Spleen (tissue), 11 donors: ENCODE measurements at regions not wholly inside any gene's neighbourhood (a gene's known extent, or its start where the extent isn't known, plus 50 kb on each side); places are given as distances from the start of the nearest gene placed in this dataset.
"Not testable (repeated sequence)": the region's sequence is repeated elsewhere in the genome, so short reads cannot be mapped to it uniquely, and the experiment has no call there.

Experiments used
- DNase-seq: peaks from one replicate; pipeline ENCODE4 v3.0.0-alpha.2; 2020
- H3K27ac ChIP-seq, 8 donors: fragments of 200-600 bp; sonication (generic) in 7 of 8; 1 replicate in 4 of 8; 2 replicates in 4 of 8; pipeline versions ENCODE4 v1.5.0 to v1.8.0; 2016 to 2021; ENCODE audit warnings: inconsistent platforms in 4 of 8, mild to moderate bottlenecking in 4 of 8, moderate library complexity in 1 of 8
- H3K27me3 ChIP-seq, 7 donors: fragments of 200-600 bp; sonication (generic) in 6 of 7; replicated peaks in 1 of 7; 1 replicate in 4 of 7; 2 replicates in 3 of 7; pipeline versions ENCODE4 v1.5.0 to v1.8.0; 2016 to 2021; ENCODE audit warnings: inconsistent platforms in 3 of 7, mild to moderate bottlenecking in 1 of 7
- H3K36me3 ChIP-seq, 6 donors: fragments of 200-600 bp; sonication (generic) in 5 of 6; 1 replicate in 4 of 6; 2 replicates in 2 of 6; pipeline versions ENCODE4 v1.5.0 to v1.8.0; 2016 to 2021; ENCODE audit warnings: inconsistent platforms in 2 of 6
- H3K4me1 ChIP-seq, 6 donors: fragments of 200-600 bp; sonication (generic) in 5 of 6; 1 replicate in 3 of 6; 2 replicates in 3 of 6; pipeline versions ENCODE4 v1.5.0 to v1.8.0; 2016 to 2021; ENCODE audit warnings: inconsistent platforms in 3 of 6
- H3K4me3 ChIP-seq, 8 donors: fragments of 200-600 bp; sonication (generic) in 7 of 8; 1 replicate in 4 of 8; 2 replicates in 4 of 8; pipeline versions ENCODE4 v1.5.0 to v1.8.0; 2016 to 2021; ENCODE audit warnings: inconsistent platforms in 4 of 8, mild to moderate bottlenecking in 4 of 8, moderate library complexity in 2 of 8
- H3K9me3 ChIP-seq, 8 donors: fragments of 200-600 bp; sonication (generic) in 7 of 8; 1 replicate in 4 of 8; 2 replicates in 4 of 8; pipeline versions ENCODE4 v1.5.0 to v1.8.0; 2016 to 2021; ENCODE audit warnings: inconsistent platforms in 4 of 8
- CTCF ChIP-seq, 11 experiments: fragments of 200-600 bp in 7 of 11; fragments of 450-650 bp in 4 of 11; sonication (generic) in 4 of 11; IDR thresholded peaks in 8 of 11; conservative IDR thresholded peaks in 3 of 11; 1 replicate in 7 of 11; 2 replicates in 4 of 11; pipeline versions ENCODE4 v1.4.0 to v1.8.0; 2016 to 2021; ENCODE audit warnings: antibody characterized with exemption in 11 of 11, inconsistent platforms in 4 of 11, mild to moderate bottlenecking in 1 of 11
- POLR2A ChIP-seq, 3 donors: fragments of 450-650 bp; IDR thresholded peaks; one replicate each; pipeline ENCODE4 v1.5.1; 2017; ENCODE audit warnings: antibody characterized with exemption in 3 of 3, mild to moderate bottlenecking in 1 of 3
- POLR2AphosphoS5 ChIP-seq, 3 donors: sonication (generic); formaldehyde crosslinking; IDR thresholded peaks; one replicate each; pipeline ENCODE4 v1.5.1; 2017; ENCODE audit warnings: antibody characterized with exemption in 3 of 3
- WGBS, 5 donors: extraction: QIAGEN DNeasy Blood & Tissue Kit in 3 of 5; methylation state at CpG; one replicate each; pipeline versions ENCODE4 v1.1.5 to v1.1.7; 2013 to 2018; 5-methylcytosine and 5-hydroxymethylcytosine counted together
- intact Hi-C: fragments of 100-400 bp; cut with DNase I; formaldehyde crosslinking; loops from one replicate; pipeline ENCODE4 v1.15.0; 2023; ENCODE audit warnings: low total_unique reads
- donor health status: healthy with polysubstance abuse.
- donor health status: DM: no; HTN: no; CAD: no; lungs with moderate emphysema.
- donor health status: DM: no; HTN: no; CAD: no.
- donor health status: Bipolar disorder and iron deficiency.
- donor health status: healthy.
- donor health status: DM: no; HTN: no; CAD: no.
- donor health status: DM: yes; HTN: yes; CAD: no.

GRCh38 chr18:9048236-9048635 lies 54.3 kb upstream of the NDUFV2 start:
- Histone ChIP-seq H3K27ac (no peak overlapping the region), H3K27me3 (no peaks in the 10 kb centered on the region), H3K9me3 (peaks cover 0 to 40% (median 31%) of the 10 kb centered on the region in 8 donors), H3K4me1 (no peaks in the 10 kb centered on the region), H3K4me3 (no peak overlapping the region), H3K36me3 (no peaks in the 10 kb centered on the region)
- no peak for TF ChIP-seq CTCF (IDR thresholded peaks at IDR 0.05 in 8 of 11, conservative IDR thresholded peaks at IDR 0.05 in 3 of 11)
- TF ChIP-seq POLR2AphosphoS5 (IDR thresholded peaks at IDR 0.05) = no peak
- no peak for TF ChIP-seq POLR2A (IDR thresholded peaks at IDR 0.05)
- intact Hi-C loops = no loop called here
- DNase-seq = no peak
- 68 to 75% (median 70%) methylated on average over 5 of the region's 5 CpGs for WGBS, 5 donors

- DNase-seq = no peak
- Histone ChIP-seq H3K36me3 (no peaks in the 10 kb centered on the region), H3K4me3 (no peak overlapping the region), H3K4me1 (no peaks in the 10 kb centered on the region), H3K27me3 (no peaks in the 10 kb centered on the region), H3K9me3 (peaks cover 0 to 43% (median 33%) of the 10 kb centered on the region in 8 donors), H3K27ac (no peak overlapping the region)
- intact Hi-C loops = no loop called here
- 70 to 85% (median 74%) methylated on average over 3 of the region's 3 CpGs for WGBS, 5 donors
- TF ChIP-seq POLR2AphosphoS5 (IDR thresholded peaks at IDR 0.05) (no peak), POLR2A (IDR thresholded peaks at IDR 0.05) (no peak), CTCF (IDR thresholded peaks at IDR 0.05 in 8 of 11, conservative IDR thresholded peaks at IDR 0.05 in 3 of 11) (no peak)
These were observed 53.5 kb upstream of the NDUFV2 start for GRCh38 chr18:9048808-9049494.

GRCh38 chr18:9049495-9049809 lies 53.0 kb upstream of the NDUFV2 start:
- Histone ChIP-seq H3K27ac (no peak overlapping the region), H3K4me1 (no peaks in the 10 kb centered on the region), H3K36me3 (no peaks in the 10 kb centered on the region), H3K9me3 (peaks cover 0 to 43% (median 33%) of the 10 kb centered on the region in 8 donors), H3K27me3 (no peaks in the 10 kb centered on the region), H3K4me3 (no peak overlapping the region)
- no peak for DNase-seq
- TF ChIP-seq POLR2A (IDR thresholded peaks at IDR 0.05) (no peak), POLR2AphosphoS5 (IDR thresholded peaks at IDR 0.05) (no peak), CTCF (IDR thresholded peaks at IDR 0.05 in 8 of 11, conservative IDR thresholded peaks at IDR 0.05 in 3 of 11) (no peak)
- intact Hi-C loops = no loop called here

GRCh38 chr18:9050628-9051284 lies 51.7 kb upstream of the NDUFV2 start:
- 91 to 100% (median 96%) methylated on average over 1 of the region's 1 CpG for WGBS, 5 donors
- intact Hi-C loops, DNase-seq, H3K36me3 ChIP-seq, H3K4me3 ChIP-seq, H3K4me1 ChIP-seq, H3K27ac ChIP-seq, H3K27me3 ChIP-seq: not testable (repeated sequence)
- H3K9me3 ChIP-seq = peaks cover 0 to 43% (median 33%) of the 10 kb centered on the region in 8 donors
